SW 1271 (cell line): ENCODE measurements at regions not wholly inside any gene's neighbourhood (a gene's known extent, or its start where the extent isn't known, plus 50 kb on each side); places are given as distances from the start of the nearest gene placed in this dataset.
A peak's percentile ranks its signal among the peaks of the same experiment; 100 is the strongest.
"Not testable (repeated sequence)": the region's sequence is repeated elsewhere in the genome, so short reads cannot be mapped to it uniquely, and the experiment has no call there.

ENCODE experiments used
- DNase-seq, 2 experiments: peaks; one replicate each; lab custom pipeline; 2025; lab: John Stamatoyannopoulos, UW

DNA sequence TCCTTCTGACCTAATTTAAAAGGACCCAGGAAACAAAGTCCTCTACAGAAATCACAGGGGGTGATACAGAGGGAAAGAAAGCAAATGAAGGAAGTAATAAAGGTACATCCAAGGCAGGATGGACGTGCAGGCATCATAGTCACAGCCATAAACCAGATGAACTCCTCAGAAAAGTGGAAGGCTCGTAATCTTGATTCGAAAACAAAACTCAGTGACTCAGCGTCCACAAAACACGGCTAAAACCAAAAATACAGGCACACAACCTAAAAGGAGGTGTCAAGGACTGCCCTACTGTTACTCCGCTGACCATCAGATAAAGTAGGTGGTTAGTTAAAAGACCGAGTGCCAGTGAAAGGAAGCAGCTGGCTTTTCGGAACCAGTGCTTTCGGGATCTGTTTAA, 81.5 kb downstream of the TRIM69 start:
- DNase-seq: not testable (repeated sequence)

DNA sequence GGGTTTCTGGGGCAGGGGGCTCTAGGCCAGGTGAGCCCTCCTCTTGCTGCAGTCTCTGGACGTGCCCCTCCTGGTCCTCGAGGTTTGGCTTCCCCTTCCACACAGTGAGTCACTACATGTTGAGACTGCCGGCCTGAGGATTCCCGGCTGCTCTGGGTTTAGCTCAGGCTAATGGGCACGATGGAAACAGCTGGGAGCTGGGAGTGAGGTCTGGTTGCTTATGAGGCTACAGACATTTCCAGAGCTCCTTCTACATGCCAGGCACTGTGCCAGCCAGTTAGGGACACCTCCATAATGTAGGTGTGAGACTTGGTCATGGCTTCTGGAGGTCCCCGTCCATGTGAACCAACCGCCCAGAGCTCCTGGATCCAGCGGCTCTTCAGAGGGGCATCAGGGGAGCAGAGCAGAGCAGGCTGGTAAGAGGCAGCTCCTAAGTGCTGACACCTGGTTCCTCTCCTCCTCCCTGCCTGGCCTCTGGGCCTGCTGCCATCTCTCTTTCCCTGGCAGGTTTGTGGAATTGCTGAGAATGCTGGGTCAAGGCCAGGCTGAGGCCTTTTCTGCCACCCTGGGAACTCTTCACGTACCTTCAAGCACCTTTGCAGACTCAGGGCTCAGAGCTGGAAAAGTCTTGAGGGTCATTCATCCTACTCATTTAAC, 83.1 kb downstream of the TRIM69 start:
- not testable (repeated sequence) for DNase-seq

DNA sequence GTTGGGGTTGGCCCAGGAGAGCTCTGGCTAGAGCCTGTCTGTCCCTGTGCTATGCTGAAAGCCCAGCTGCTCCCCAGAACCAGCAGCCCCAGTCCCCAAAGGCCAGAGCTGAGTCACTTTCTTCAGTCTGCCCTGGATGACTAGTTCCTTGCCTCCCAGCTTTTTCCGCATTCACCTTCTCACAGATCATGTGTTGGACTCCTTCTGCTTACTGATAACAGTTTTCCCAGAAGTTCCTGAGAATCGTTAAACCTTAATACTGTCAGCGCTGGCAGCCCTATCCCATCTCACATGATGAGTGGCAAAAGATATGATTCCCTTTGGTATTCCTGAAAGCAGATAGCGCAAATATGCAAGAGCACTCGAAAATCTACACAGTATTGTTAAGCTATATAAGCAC, 84.2 kb downstream of the TRIM69 start:
- DNase-seq: not testable (repeated sequence)

DNA sequence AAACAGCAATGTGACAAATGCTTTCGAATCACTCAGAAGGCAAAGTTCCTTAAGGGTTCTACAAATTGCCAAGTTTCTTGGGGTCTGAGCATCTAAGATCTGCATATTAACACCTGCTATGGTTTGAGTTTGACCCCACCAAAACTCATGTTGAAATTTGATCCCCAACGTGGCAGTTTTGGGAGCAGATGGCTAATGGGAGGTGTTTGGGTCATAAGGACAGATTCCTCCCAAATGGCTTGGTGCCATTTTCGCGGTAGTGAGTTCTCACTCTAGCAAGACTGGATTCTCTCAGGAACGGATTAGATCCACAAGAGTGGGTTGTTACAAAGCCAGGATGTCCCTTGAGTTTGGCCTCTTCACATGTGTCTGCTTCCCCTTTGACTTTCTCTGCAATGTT, 84.6 kb downstream of the TRIM69 start:
- not testable (repeated sequence) for DNase-seq

DNA sequence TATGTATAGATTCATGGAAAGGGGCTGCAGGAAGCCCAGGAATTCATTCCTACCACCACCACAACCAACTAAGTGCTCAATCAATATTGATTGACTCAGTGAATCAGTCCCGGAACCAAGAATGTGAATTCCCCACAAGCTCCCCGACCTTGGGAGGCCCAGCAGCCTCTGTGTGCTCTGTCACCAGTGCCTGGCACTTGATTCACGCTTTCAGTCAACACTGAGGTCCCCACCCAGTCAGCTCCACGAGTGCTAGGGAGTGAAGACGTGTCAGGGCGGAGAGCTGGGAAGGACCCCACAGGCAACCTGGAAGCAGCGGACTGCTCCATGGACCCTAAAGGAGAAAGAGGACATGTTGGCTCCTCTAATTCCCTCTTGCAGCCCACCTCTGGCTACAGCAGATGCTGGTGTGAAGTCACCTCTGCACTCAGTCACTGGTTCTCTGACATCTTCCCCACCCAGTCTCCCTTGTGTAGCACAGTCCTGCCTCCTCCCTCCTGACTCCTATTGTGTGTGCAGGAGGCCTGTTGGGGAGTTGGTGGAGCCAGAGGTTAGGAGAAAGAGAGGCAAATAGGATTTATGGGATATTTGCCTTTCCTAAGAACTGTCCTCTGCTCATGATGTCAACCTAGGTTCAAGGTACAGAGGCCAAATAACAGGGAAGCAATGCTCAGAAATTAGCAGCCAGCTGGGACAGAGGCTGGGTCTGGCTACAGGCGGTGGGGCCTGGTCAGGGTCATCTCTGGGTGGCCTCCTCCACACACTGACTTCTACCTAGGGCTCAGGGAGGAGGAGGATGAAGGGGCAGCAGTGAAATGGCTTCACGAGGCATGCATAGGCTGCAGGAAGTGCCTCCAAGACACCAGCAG, 88.2 kb downstream of the TRIM69 start:
- not testable (repeated sequence) for DNase-seq

DNA sequence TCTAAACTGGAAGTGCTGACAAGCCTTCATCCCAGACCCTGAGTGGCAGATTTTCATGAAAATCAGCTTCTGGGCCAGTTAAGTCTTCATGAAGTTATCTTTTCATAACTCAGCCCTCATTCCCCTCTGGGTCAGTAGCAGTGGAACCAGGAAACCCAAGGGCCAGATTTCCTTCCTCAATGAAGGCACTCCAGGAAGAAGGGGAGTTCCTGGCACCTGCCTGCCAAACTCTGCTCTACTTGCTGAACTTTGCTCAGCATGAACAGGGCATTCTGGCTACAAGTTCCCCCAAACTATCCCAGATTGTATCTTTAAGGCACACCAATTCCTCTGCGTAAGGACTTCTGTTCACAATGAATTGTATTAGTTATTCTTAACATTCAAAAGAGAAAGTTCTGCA, 90.3 kb downstream of the TRIM69 start:
- DNase-seq: not testable (repeated sequence)

DNA sequence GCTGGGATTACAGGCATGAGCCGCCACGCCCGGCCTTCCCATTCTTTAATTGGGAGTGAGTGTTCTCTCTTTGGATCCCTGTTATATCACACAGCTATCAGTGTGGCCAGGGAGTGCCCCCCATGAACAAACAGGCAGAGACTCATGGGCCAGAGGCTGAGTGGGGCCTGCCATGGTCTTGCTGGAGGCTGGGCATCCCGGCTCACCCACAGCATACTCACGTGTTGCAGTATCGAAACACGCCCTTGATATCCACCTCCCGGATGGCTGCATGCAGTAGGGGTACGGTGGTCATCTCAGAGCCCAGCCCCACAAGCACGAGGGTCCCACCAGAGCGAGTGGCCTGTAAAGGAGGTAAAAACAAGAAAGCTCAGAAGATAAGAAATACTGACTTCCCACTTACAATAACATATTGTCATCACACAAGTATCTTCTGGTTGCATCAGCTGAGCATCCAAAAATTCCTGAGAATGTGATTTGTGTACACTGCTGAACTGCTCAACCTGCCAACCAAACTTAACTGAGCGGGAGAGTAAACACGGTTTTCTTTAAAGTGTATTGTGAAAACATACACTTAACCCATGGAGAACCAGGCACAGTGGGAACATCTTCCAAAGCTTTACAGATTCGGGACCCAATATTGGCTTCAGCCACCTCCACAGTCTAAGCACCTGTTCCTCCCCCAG, 92.0 kb downstream of the TRIM69 start:
- DNase-seq: not testable (repeated sequence)

DNA sequence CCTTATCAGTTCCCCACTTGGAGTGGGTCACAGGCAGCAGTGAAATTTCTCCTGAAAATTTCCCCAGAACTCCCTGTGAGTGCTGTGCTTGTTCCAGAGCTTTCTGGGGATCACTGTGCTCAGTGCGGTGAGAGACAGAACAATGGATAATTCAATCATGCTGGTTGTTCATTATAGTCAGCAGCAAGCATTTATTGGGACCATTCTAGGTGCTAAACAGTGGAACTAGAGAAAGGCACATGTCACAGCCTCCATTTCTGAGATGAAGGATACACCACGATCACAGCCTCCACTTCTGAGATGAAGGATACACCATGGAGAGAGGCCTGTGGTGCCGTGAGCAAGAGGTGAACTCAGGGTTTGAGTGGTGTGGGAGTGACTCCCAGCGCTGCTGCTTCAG, 92.8 kb downstream of the TRIM69 start:
- not testable (repeated sequence) for DNase-seq

DNA sequence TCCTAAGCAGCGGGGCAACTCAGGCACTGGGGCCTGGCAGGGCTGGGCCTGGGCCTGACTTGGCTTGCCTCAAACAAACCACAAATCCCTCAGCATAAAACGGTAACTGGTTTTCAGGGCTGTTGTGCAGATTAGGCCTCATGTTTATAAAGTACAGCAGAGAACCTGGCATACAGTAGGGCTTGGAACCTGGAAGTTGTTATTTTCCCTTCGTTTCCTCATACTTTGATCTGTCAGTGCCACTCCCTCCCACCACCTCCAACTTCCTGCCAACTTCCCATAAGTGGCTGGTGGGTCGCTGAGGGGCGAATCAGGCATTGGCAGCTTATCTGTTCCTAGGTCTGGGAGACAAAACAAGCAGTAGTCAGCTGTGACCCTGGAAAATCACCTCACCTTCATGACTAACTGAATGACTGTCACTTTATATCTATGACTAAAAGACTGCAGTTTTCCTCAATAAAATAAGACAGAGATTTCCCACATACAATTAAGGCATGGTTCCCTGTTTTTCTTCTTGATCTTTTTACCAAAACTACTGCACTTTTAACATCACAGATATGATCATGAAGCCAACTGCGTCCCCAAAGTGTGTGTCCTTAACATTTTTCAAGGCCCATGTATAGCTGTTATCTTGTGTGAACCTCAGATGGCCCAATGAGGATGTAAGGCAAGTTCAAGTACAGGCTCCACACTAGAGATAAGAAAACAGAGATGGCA, 94.5 kb downstream of the TRIM69 start:
- DNase-seq: not testable (repeated sequence)

DNA sequence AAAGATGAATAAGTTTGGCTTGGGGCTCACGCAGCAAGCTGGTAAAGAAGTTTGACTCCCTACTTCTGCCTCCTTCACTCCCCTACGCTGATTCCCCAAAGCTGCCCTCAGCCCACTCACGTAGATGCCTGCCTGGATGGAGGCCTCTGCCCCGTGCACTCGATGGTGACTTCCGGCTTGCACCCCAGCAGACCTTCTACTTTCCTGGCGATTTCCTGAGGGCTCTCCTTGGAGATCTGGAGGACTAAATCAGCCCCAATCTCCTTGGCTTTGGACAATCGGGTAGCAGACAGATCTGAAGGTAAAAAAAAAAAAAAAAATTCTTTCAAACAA, 95.0 kb downstream of the TRIM69 start:
- not testable (repeated sequence) for DNase-seq

DNA sequence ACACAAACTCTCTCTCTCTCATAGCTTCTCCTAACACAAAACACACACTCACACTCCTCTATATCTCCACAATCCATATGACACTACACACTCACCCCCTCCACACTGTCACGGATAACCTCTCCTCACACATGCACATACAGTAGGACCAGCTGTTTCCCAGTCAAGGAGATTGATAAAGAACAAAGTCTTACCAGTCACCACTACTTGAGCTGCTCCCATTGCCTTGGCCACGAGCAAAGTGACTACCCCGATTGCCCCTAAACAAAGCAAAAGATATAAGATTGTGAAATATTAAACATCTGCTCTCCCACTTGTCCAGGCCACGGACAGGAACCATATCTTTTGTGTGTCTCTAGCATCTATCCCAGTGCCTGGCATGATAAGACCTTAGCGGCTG, 95.8 kb downstream of the TRIM69 start:
- DNase-seq: not testable (repeated sequence)

DNA sequence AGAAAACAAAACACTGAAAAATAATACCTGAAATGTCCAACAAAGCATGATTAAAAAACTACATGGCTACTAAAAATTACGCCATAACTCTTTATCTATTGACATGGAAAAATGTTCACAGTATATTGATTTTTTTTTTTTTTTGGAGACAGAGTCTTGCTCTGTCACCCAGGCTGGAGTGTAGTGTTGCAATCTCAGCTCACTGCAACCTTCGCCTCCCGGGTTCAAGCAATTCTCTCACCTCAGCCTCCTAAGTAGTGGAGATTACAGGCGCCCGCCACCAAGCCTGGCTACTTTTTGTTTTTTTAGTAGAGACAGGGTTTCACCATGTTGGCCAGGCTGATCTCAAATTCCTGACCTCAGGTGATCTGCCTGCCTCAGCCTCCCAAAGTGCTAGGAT, 96.8 kb downstream of the TRIM69 start:
- DNase-seq: not testable (repeated sequence)

DNA sequence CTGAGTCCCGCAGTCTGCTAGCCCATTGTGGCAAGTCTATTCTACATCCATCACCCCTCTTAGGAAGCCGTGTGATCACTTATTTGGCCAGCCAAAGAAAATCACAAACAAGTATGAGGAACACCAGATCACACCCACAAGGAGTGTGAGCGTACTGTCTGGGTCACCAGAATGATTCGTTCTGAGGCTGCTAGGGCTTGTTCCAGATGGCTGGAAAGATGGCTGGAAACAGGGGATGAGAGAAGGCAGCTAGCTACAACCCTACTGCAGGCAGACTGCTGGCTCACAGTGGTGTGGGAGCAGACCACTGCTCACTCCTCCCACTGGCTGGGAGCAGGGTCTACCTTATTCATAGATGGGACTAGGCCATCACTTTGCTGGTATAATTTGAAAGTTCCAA, 97.4 kb downstream of the TRIM69 start:
- DNase-seq: not testable (repeated sequence)

DNA sequence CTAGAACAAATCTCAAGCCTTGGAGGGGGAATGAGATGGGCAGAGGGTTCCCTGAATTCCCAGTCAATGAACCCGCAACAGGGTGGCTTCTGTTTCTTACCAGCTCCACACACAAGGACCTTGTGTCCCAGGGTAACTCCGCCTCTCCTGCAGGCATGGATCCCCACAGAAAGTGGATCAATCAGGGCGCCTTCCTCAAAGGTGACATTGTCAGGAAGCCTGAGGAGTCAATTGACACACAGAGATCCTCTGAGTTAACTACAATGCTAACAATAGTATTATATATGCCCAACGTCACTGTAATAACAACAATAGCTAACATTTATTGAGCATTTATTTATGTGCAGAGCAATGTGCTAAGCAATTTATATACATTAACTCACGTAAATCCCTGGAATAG, 98.8 kb downstream of the TRIM69 start:
- DNase-seq: not testable (repeated sequence)

DNA sequence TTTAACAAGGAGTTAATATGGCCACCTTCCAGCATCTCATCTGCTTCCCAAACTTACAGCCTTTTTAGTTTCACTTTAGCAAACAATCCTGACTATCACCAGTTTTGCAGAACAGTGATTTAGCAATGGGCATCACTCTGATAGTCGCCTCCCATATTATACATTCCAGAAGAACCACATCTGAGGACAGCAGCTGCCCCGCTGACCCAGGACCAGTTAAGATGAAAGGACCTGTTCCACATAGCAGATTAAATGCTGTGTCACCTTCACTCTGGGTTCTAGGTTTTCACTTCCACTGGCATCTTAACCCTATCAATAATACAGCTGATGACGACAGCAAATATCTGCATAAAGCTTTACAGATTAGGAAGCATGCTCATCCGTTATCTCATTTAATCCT, 99.8 kb downstream of the TRIM69 start:
- no peak for DNase-seq

DNA sequence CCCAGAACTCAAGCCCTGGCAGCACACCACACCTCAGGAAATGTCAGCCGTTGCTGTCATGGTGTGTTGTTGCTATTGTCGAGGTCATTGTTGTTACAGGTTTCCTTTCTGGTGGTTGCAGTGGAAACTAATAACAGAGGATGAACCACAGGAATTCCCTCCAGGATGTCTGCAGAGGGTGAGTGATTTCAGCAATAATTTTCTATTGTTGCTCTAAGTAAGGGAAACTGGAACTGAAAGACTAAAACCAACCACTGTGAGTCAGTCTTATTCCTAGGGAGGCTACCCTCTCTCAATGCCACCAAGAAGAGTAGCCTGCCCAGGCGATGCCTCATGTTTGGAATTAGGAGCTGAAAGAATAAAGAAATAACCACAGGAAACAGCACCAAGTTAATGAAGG, 102.6 kb downstream of the TRIM69 start:
- peak in 1 of 2 experiments; percentile 7 for DNase-seq

DNA sequence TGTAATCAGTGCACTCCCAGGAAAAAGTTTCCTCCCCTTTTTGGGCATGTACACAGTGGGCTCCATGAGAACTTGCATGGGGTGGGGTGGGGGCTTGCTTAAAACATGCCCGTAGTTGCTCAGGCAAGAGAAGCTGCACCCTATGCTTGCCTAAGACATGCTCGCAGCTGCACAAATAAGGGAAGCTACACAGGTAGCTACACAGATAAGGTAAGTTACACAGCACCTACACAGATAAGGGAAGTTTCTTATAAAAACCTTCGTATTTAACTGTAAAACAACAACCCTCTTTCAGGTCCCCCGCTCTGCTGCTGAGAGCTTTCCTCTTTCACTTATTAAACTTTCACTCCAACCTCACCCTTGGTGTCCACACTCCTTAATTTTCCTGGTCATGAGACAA, 105.4 kb downstream of the TRIM69 start:
- not testable (repeated sequence) for DNase-seq

DNA sequence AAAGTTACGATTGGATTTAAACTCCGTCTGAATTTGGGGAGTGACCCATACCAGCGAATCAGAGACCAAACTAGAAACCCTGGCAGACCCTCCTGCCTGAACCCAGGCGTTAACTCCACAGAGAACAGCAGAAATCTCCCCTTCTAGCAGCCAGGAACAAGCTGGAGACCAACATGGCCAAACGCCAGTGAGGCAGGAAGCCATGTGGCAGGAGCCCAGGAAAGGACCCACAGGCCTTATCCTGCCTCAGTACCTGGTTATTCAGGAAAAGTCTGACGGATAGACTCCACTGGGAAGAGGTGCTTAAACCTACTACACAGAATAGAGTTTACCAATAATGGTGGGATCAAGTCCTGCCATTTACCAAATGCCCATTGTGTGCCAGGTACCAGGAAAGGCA, 106.6 kb downstream of the TRIM69 start:
- DNase-seq: not testable (repeated sequence)

DNA sequence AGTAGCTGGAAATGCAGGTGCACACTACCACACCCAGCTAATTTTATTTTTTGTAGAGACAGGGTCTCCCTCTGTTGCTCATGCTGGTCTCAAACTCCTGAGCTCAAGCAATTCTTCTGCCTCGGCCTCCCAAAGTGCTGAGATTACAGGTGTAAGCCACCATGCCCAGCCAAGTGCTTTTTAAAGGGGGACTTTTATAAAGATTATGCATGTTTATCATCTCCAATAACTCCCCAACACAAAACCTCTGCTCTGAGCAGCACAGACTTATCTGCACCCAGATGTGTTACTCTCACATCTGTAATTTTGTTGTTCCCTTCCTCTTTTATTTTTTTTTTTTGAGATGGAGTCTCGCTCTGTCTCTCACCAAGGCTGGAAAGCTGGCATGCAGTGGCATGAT, 108.6 kb downstream of the TRIM69 start:
- DNase-seq: not testable (repeated sequence)

DNA sequence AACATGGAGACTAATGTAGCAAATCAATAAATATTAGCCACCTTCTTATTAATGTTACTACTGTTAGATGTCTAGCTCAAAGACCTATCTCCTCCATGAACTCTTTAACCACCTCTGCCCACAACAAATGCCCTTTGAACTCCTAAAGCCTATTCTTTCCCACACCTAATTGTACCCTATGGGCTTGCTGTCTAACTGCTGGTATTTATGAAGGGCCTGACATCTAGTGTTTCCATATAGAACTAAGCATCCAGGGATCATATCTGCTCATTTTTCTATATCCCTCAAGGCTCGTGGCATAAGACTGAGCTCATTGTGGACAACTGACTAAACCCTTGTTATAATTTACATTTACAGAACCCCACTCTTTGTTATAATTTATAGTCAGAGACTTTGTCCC, 109.8 kb downstream of the TRIM69 start:
- not testable (repeated sequence) for DNase-seq

DNA sequence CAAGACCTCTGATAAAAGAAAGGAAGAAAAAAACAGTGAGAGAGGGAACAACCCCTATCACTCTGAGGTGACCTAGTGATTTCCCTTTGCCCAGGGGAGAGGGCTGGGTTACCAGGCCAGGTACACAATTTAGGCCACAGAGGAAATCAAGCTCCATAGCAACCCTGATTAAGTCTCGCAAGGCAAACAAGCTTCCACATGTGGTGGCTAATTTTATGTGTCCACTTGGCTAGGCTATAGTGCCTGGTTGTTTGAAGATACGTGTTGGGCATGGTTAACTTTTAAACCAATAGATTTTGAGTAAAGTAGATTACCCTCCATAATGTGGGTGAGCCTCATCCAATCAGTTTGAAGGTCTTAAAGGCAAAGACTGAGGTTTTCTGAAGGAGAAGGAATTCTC, 108.9 kb upstream of the TERB2 start:
- DNase-seq: not testable (repeated sequence)

DNA sequence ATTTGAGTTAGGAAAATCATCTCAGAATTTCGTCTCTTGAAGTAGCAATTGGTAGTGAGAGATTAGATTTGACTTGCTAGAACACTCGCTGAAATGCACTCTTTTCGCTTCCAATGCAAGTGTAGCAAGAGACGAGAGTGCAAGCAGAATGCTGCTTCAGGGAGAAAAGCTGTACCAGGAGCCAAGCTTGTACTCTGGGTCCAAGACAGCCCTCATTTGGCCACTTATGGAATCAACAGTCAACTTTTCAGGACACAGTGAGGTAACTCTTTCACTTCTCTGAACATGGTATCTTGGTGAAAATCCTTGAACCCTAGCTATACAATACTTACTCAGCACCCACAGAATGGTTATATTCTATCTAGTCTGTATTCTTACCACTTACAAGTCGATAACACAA, 107.6 kb upstream of the TERB2 start:
- not testable (repeated sequence) for DNase-seq
